A549 (cell line): ENCODE measurements at regions not wholly inside any gene's neighbourhood (a gene's known extent, or its start where the extent isn't known, plus 50 kb on each side); places are given as distances from the start of the nearest gene placed in this dataset.

Experiments used
- CEBPB ChIP-seq, 2 experiments: fragments of >200 bp in 1 of 2; sonication (Bioruptor Twin) in 1 of 2; formaldehyde crosslinking in 1 of 2; IDR thresholded peaks; 2 replicates each; pipeline ENCODE4 v1.6.1; 2012 to 2016
- CTCF ChIP-seq: fragments of >200 bp; sonication (Bioruptor Twin); formaldehyde crosslinking; IDR thresholded peaks from 3 replicates; pipeline ENCODE4 v1.5.1; 2016
- EHF ChIP-seq: fragments of 250-450 bp; sonication (Bioruptor Pico); IDR thresholded peaks from 2 replicates; pipeline ENCODE4 v1.5.0; 2020; ENCODE audit warnings: mild to moderate bottlenecking
- EHMT2 ChIP-seq: fragments of 200-600 bp; sonication (generic); IDR thresholded peaks from 2 replicates; pipeline ENCODE4 v1.6.1; 2016; ENCODE audit warnings: antibody characterized with exemption, low read depth, mild to moderate bottlenecking, moderate library complexity
- EP300 ChIP-seq, 2 experiments: fragments of >200 bp; sonication (Bioruptor Twin); formaldehyde crosslinking; IDR thresholded peaks; 2 replicates in 1 of 2; 3 replicates in 1 of 2; pipeline ENCODE4 v1.6.1; 2016 to 2017
- HMGXB4 ChIP-seq: fragments of 250-450 bp; sonication (Bioruptor Pico); IDR thresholded peaks from 2 replicates; pipeline ENCODE4 v1.5.0; 2021; ENCODE audit warnings: mild to moderate bottlenecking, moderate library complexity, borderline replicate concordance
- MAZ ChIP-seq: fragments of 150-350 bp; IDR thresholded peaks from 2 replicates; pipeline ENCODE4 v1.6.1; 2014; ENCODE audit warnings: antibody characterized with exemption, low read depth, low read length, borderline replicate concordance
- POLR2A ChIP-seq: IDR thresholded peaks from 2 replicates; pipeline ENCODE4 v1.6.1; 2012; ENCODE audit warnings: mild to moderate bottlenecking, low read length
- RAD21 ChIP-seq, 2 experiments: fragments of >200 bp in 1 of 2; sonication (Bioruptor Twin) in 1 of 2; formaldehyde crosslinking in 1 of 2; IDR thresholded peaks in 1 of 2; conservative IDR thresholded peaks in 1 of 2; 2 replicates in 1 of 2; 3 replicates in 1 of 2; pipeline ENCODE4 v1.6.1; 2012 to 2018; ENCODE audit warnings: inconsistent platforms in 1 of 2
- REST ChIP-seq: fragments of 200-600 bp; sonication (generic); IDR thresholded peaks from 2 replicates; pipeline ENCODE4 v1.6.1; 2016; ENCODE audit warnings: antibody characterized with exemption, mild to moderate bottlenecking, moderate library complexity
- RNF2 ChIP-seq: fragments of 200-600 bp; sonication (generic); IDR thresholded peaks from 2 replicates; pipeline ENCODE4 v1.6.1; 2016; ENCODE audit warnings: low read depth, mild to moderate bottlenecking, antibody characterized with exemption, moderate library complexity, borderline replicate concordance
- USF2 ChIP-seq: fragments of 450-650 bp; IDR thresholded peaks from 2 replicates; pipeline ENCODE4 v1.6.1; 2014; ENCODE audit warnings: antibody characterized with exemption
- ZNF302 ChIP-seq: fragments of 250-450 bp; sonication (Bioruptor Pico); IDR thresholded peaks from 2 replicates; pipeline ENCODE4 v1.9.0; 2021; ENCODE audit warnings: inconsistent platforms, mild to moderate bottlenecking, moderate library complexity

GRCh38 chr10:128952856-128953255, 514.2 kb upstream of the MGMT start:
- no peak for TF ChIP-seq CTCF
- no peak for TF ChIP-seq RNF2
- no peak for TF ChIP-seq EHF (CRISPR knock-in tag)
- no peak for TF ChIP-seq RAD21 (conservative IDR thresholded peaks at IDR 0.05 in 1 of 2, IDR thresholded peaks at IDR 0.05 in 1 of 2)
- no peak for TF ChIP-seq EP300 (IDR thresholded peaks at IDR 0.05)
- TF ChIP-seq CEBPB (IDR thresholded peaks at IDR 0.05) = no peak
- no peak for TF ChIP-seq REST
- TF ChIP-seq POLR2A = no peak
- TF ChIP-seq MAZ = no peak
- TF ChIP-seq ZNF302 (CRISPR knock-in tag) = no peak
- no peak for TF ChIP-seq USF2
- TF ChIP-seq EHMT2 = no peak
- no peak for TF ChIP-seq HMGXB4 (CRISPR knock-in tag)
